ENCODE measurements at regions not wholly inside any gene's neighbourhood (a gene's known extent, or its start where the extent isn't known, plus 50 kb on each side); places are given as distances from the start of the nearest gene placed in this dataset.

DNA sequence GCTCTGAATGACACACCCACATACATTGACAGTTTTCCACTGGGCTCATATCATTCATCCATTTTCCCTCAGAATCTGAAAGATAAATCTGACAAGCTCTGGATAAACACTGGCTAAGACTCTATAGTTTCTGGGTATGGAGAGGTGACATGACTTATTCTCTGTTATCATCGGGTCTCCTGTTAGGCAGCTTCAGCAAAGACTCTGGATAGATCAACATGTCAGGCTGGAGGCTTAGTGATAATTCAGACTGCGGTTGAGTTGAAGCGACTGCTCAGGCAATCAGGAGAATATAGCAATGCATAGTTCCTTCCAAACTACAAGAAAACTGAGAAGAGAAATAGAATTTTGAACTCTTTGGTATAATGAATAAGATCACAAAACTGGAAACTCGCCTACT, 394.6 kb downstream of the CBLN4 start:
- WGBS (ENCODE audit: insufficient coverage) = no CpG with 5 or more reads among the region's 4 CpGs
- H3K4me3 Mint-ChIP-seq = no peak overlapping the region
- CTCF ChIA-PET = no interaction called here
- Histone ChIP-seq H3K79me2 (ENCODE audit: control insufficient read depth, insufficient read depth, low read length) (no peaks in the 10 kb centered on the region), H3K4me1 (ENCODE audit: control insufficient read depth in 2 of 2, insufficient read depth in 2 of 2, low read length in 2 of 2) (no peaks in the 10 kb centered on the region), H2AFZ (ENCODE audit: insufficient read depth, low read depth, low read length, poor library complexity, severe bottlenecking) (no peak overlapping the region), H3K27me3 (replicated peaks in 1 of 4; ENCODE audit: control extremely low read depth in 1 of 4, control insufficient read depth in 3 of 4, insufficient read depth in 4 of 4, low read length in 3 of 4) (no peaks in the 10 kb centered on the region), H3K27ac (ENCODE audit: low read length in 2 of 2) (no peak overlapping the region), H3K9me3 (ENCODE audit: control extremely low read depth in 1 of 3, control insufficient read depth in 2 of 3, insufficient read depth in 1 of 3, low read length in 2 of 3) (peaks cover 0 to under 1% (median 0%) of the 10 kb centered on the region in 3 donors), H3K4me3 (ENCODE audit: control extremely low read depth in 1 of 5, extremely low read depth in 1 of 5, insufficient read depth in 1 of 5, low read depth in 2 of 5, low read length in 4 of 5) (no peak overlapping the region), H3K36me3 (replicated peaks in 1 of 2; ENCODE audit: control extremely low read depth in 1 of 2, control insufficient read depth in 1 of 2, extremely low read depth in 1 of 2, insufficient read depth in 2 of 2, low read length in 1 of 2) (no peaks in the 10 kb centered on the region), H4K20me1 (ENCODE audit: control insufficient read depth, insufficient read depth, low read length, poor library complexity, severe bottlenecking) (no peaks in the 10 kb centered on the region), H3K9ac (ENCODE audit: low read length) (no peak overlapping the region), H3K4me2 (replicated peaks; ENCODE audit: low read depth, low read length, poor library complexity, severe bottlenecking) (no peak overlapping the region)
- intact Hi-C loops (cut with micrococcal nuclease) = no loop called here
- ATAC-seq (ENCODE audit: low read depth) (no peak), DNase-seq (no peak)
- peaks cover 7% of the 10 kb centered on the region for H3K9me3 Mint-ChIP-seq (ENCODE audit: insufficient read depth)
- H3K4me1 Mint-ChIP-seq = no peaks in the 10 kb centered on the region
- no peaks in the 10 kb centered on the region for H3K27me3 Mint-ChIP-seq
- TF ChIP-seq, protein P1, sequence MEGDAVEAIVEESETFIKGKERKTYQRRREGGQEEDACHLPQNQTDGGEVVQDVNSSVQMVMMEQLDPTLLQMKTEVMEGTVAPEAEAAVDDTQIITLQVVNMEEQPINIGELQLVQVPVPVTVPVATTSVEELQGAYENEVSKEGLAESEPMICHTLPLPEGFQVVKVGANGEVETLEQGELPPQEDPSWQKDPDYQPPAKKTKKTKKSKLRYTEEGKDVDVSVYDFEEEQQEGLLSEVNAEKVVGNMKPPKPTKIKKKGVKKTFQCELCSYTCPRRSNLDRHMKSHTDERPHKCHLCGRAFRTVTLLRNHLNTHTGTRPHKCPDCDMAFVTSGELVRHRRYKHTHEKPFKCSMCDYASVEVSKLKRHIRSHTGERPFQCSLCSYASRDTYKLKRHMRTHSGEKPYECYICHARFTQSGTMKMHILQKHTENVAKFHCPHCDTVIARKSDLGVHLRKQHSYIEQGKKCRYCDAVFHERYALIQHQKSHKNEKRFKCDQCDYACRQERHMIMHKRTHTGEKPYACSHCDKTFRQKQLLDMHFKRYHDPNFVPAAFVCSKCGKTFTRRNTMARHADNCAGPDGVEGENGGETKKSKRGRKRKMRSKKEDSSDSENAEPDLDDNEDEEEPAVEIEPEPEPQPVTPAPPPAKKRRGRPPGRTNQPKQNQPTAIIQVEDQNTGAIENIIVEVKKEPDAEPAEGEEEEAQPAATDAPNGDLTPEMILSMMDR (IDR thresholded peaks at IDR 0.05) = no peak
- TF ChIP-seq EZH2 (IDR thresholded peaks at IDR 0.05; ENCODE audit: borderline replicate concordance, insufficient read depth, low read depth, low read length, poor library complexity, severe bottlenecking) = no peak
- POLR2A ChIA-PET = no interaction called here
- H3K27ac Mint-ChIP-seq = no peak overlapping the region

DNA sequence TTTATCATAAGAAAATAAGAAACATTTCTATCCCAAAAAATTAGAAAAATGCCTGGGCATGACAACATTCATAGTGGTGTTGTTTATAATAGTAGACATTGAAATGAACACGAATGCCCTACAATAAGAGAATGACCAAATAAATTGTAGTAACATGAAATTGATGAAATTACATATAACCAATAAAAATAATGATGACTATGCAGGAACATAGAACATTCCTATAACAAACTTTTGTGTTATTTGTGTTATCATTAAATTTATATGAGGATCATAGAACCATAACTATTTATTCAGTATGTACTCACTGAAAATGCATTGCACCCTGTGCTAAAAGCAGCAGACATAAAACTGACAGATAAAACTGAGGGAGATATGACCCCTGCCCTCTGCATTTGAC, 399.7 kb downstream of the CBLN4 start:
- no peak for TF ChIP-seq EZH2 (IDR thresholded peaks at IDR 0.05; ENCODE audit: borderline replicate concordance, insufficient read depth, low read depth, low read length, poor library complexity, severe bottlenecking)
- TF ChIP-seq, protein P1 (IDR thresholded peaks at IDR 0.05) = no peak
- H3K27me3 ChIP-seq (replicated peaks in 1 of 4; ENCODE audit: control extremely low read depth in 1 of 4, control insufficient read depth in 3 of 4, insufficient read depth in 4 of 4, low read length in 3 of 4) = no peaks in the 10 kb centered on the region
- no peaks in the 10 kb centered on the region for H3K79me2 ChIP-seq (ENCODE audit: control insufficient read depth, insufficient read depth, low read length)
- WGBS (ENCODE audit: insufficient coverage) = no CpG with 5 or more reads among the region's 1 CpG
- H3K4me1 Mint-ChIP-seq = no peaks in the 10 kb centered on the region
- H3K4me2 ChIP-seq (replicated peaks; ENCODE audit: low read depth, low read length, poor library complexity, severe bottlenecking) = no peak overlapping the region
- no peak overlapping the region for H3K27ac ChIP-seq (ENCODE audit: low read length in 2 of 2)
- POLR2A ChIA-PET = no interaction called here
- H3K9me3 Mint-ChIP-seq (ENCODE audit: insufficient read depth) = peaks cover 5% of the 10 kb centered on the region
- H3K27me3 Mint-ChIP-seq = no peaks in the 10 kb centered on the region
- no peaks in the 10 kb centered on the region for H4K20me1 ChIP-seq (ENCODE audit: control insufficient read depth, insufficient read depth, low read length, poor library complexity, severe bottlenecking)
- no peak overlapping the region for H3K4me3 ChIP-seq (ENCODE audit: control extremely low read depth in 1 of 5, extremely low read depth in 1 of 5, insufficient read depth in 1 of 5, low read depth in 2 of 5, low read length in 4 of 5)
- H3K4me1 ChIP-seq (ENCODE audit: control insufficient read depth in 2 of 2, insufficient read depth in 2 of 2, low read length in 2 of 2) = no peaks in the 10 kb centered on the region
- no peaks in the 10 kb centered on the region for H3K36me3 ChIP-seq (replicated peaks in 1 of 2; ENCODE audit: control extremely low read depth in 1 of 2, control insufficient read depth in 1 of 2, extremely low read depth in 1 of 2, insufficient read depth in 2 of 2, low read length in 1 of 2)
- no peak overlapping the region for H3K9ac ChIP-seq (ENCODE audit: low read length)
- ATAC-seq (ENCODE audit: low read depth) = no peak
- intact Hi-C loops (cut with micrococcal nuclease) = no loop called here
- H3K27ac Mint-ChIP-seq = no peak overlapping the region
- no peak overlapping the region for H3K4me3 Mint-ChIP-seq
- DNase-seq = no peak
- no peak overlapping the region for H2AFZ ChIP-seq (ENCODE audit: insufficient read depth, low read depth, low read length, poor library complexity, severe bottlenecking)
- CTCF ChIA-PET = no interaction called here
- H3K9me3 ChIP-seq (ENCODE audit: control extremely low read depth in 1 of 3, control insufficient read depth in 2 of 3, insufficient read depth in 1 of 3, low read length in 2 of 3) = no peaks in the 10 kb centered on the region
